ENCODE measurements at regions not wholly inside any gene's neighbourhood (a gene's known extent, or its start where the extent isn't known, plus 50 kb on each side); places are given as distances from the start of the nearest gene placed in this dataset.

- Histone ChIP-seq H2AK9ac (replicated peaks; ENCODE audit: low read depth, low read length, poor library complexity) (no peak overlapping the region), H3K9ac (ENCODE audit: low read depth, low read length) (no peak overlapping the region), H3K23ac (ENCODE audit: low read depth, low read length) (no peak overlapping the region), H3K14ac (replicated peaks; ENCODE audit: low read depth, low read length) (no peak overlapping the region), H3K27ac (ENCODE audit: insufficient read depth, low read length) (no peak overlapping the region), H2BK5ac (ENCODE audit: low read depth, low read length, poor library complexity, severe bottlenecking) (no peak overlapping the region), H3K27me3 (ENCODE audit: control insufficient read depth, insufficient read depth, low read length) (no peaks in the 10 kb centered on the region), H2BK15ac (ENCODE audit: low read depth, low read length) (no peak overlapping the region), H2AK5ac (ENCODE audit: low read depth, low read length) (no peak overlapping the region), H3K4me1 (ENCODE audit: control insufficient read depth, insufficient read depth, low read length) (no peaks in the 10 kb centered on the region), H3K4me3 (ENCODE audit: insufficient read depth, low read depth, low read length) (no peak overlapping the region), H3K4me2 (ENCODE audit: low read depth, low read length) (no peak overlapping the region), H3K9me1 (ENCODE audit: insufficient read depth, low read length) (no peaks in the 10 kb centered on the region), H3K79me1 (ENCODE audit: low read depth in 1 of 2, low read length in 2 of 2) (no peaks in the 10 kb centered on the region), H3K9me3 (ENCODE audit: control insufficient read depth, insufficient read depth, low read length) (peaks cover 33% of the 10 kb centered on the region), H2BK120ac (ENCODE audit: low read depth, low read length) (no peak overlapping the region), H4K8ac (ENCODE audit: low read depth in 2 of 2, low read length in 2 of 2) (no peak overlapping the region), H4K91ac (ENCODE audit: insufficient read depth, low read depth, low read length) (no peak overlapping the region), H3K18ac (ENCODE audit: low read depth, low read length) (no peak overlapping the region), H3K36me3 (ENCODE audit: control insufficient read depth, insufficient read depth, low read length) (no peaks in the 10 kb centered on the region), H2AFZ (replicated peaks; ENCODE audit: low read length, poor library complexity) (no peak overlapping the region), H2BK20ac (ENCODE audit: low read depth, low read length) (no peak overlapping the region), H4K20me1 (ENCODE audit: insufficient read depth, low read length) (no peaks in the 10 kb centered on the region), H3K4ac (ENCODE audit: low read depth, low read length) (no peak overlapping the region), H3K56ac (ENCODE audit: extremely low read depth, insufficient read depth, low read length) (no peak overlapping the region), H4K5ac (ENCODE audit: low read depth, low read length) (no peak overlapping the region)
- intact Hi-C loops (cut with micrococcal nuclease) (no loop called here), in situ Hi-C loops (cut with MboI; ENCODE audit: low sequenced_read_pairs) (no loop called here), dilution Hi-C loops (cut with HindIII; ENCODE audit: low sequenced_read_pairs, unreplicated experiment) (no loop called here)
- ATAC-seq (ENCODE audit: low read depth) (no peak), DNase-seq (no peak)
- TF ChIP-seq, protein P1, sequence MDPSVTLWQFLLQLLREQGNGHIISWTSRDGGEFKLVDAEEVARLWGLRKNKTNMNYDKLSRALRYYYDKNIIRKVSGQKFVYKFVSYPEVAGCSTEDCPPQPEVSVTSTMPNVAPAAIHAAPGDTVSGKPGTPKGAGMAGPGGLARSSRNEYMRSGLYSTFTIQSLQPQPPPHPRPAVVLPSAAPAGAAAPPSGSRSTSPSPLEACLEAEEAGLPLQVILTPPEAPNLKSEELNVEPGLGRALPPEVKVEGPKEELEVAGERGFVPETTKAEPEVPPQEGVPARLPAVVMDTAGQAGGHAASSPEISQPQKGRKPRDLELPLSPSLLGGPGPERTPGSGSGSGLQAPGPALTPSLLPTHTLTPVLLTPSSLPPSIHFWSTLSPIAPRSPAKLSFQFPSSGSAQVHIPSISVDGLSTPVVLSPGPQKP (IDR thresholded peaks at IDR 0.05; ENCODE audit: borderline replicate concordance, low read depth, low read length): no peak
- no peak for TF ChIP-seq RFX5 (IDR thresholded peaks at IDR 0.05; ENCODE audit: low read depth, low read length)
- no peak for TF ChIP-seq MAFK (IDR thresholded peaks at IDR 0.05; ENCODE audit: low read depth, low read length)
- no peak for TF ChIP-seq SMC3 (IDR thresholded peaks at IDR 0.05; ENCODE audit: low read depth, low read length)
- TF ChIP-seq MAZ (IDR thresholded peaks at IDR 0.05; ENCODE audit: borderline replicate concordance, low read depth, low read length): no peak
- TF ChIP-seq BHLHE40 (IDR thresholded peaks at IDR 0.05; ENCODE audit: low read depth, low read length): no peak
- no peak for TF ChIP-seq POLR2A (IDR thresholded peaks at IDR 0.05; ENCODE audit: low read depth, low read length)
- TF ChIP-seq CEBPB (IDR thresholded peaks at IDR 0.05; ENCODE audit: low read depth, low read length): no peak
- TF ChIP-seq CTCF (conservative IDR thresholded peaks at IDR 0.05; ENCODE audit: low read depth, low read length): no peak
- TF ChIP-seq NFE2L2 (IDR thresholded peaks at IDR 0.05; ENCODE audit: low read depth, low read length): no peak
- no peak for TF ChIP-seq USF2 (IDR thresholded peaks at IDR 0.05; ENCODE audit: low read depth, low read length)
- TF ChIP-seq RCOR1 (IDR thresholded peaks at IDR 0.05; ENCODE audit: insufficient replicate concordance, low read length): no peak
- TF ChIP-seq RAD21 (IDR thresholded peaks at IDR 0.05; ENCODE audit: low read length): no peak
- TF ChIP-seq CHD1 (IDR thresholded peaks at IDR 0.05; ENCODE audit: low read depth, low read length): no peak
- no peak for TF ChIP-seq FOS (IDR thresholded peaks at IDR 0.05; ENCODE audit: low read depth, low read length)
- TF ChIP-seq MXI1 (IDR thresholded peaks at IDR 0.05; ENCODE audit: borderline replicate concordance, low read depth, low read length): no peak
- no TSS peak for BruUV-seq (replicated peaks)
- POLR2A ChIA-PET (ENCODE audit: unreplicated experiment): no interaction called here
- CTCF ChIA-PET: no interaction called here
- WGBS, 2 experiments (ENCODE audit: extremely low coverage in 2 of 2, insufficient read length in 1 of 2): 43% methylated on average over 4 of the region's 23 CpGs; no CpG with 5 or more reads in 1 of the 2 experiments
Measured at GRCh38 chr10:130726996-130727725, 584.4 kb downstream of the TCERG1L start.
